ENCODE measurements at regions not wholly inside any gene's neighbourhood (a gene's known extent, or its start where the extent isn't known, plus 50 kb on each side); places are given as distances from the start of the nearest gene placed in this dataset.

- no peak for TF ChIP-seq POLR2A (IDR thresholded peaks at IDR 0.05)
- no peak for TF ChIP-seq CTCF (IDR thresholded peaks at IDR 0.05)
These were observed 311.0 kb downstream of the PTPRU start for GRCh38 chr1:29547300-29547699.

Data from upper lobe of left lung (tissue), 4 donors.